ENCODE measurements at regions not wholly inside any gene's neighbourhood (a gene's known extent, or its start where the extent isn't known, plus 50 kb on each side); places are given as distances from the start of the nearest gene placed in this dataset.
"Not testable (repeated sequence)": the region's sequence is repeated elsewhere in the genome, so short reads cannot be mapped to it uniquely, and the experiment has no call there.

GRCh38 chr6:71686021-71686677 is 200.2 kb upstream of the RIMS1 start:
- not testable (repeated sequence) for DNase-seq (ENCODE audit: low spot score in 2 of 2); H3K4me1 Mint-ChIP-seq; H3K36me3 Mint-ChIP-seq (ENCODE audit: insufficient read depth); H3K4me3 Mint-ChIP-seq; H3K27ac Mint-ChIP-seq (ENCODE audit: low read depth); H3K27me3 Mint-ChIP-seq; ATAC-seq (replicated peaks; ENCODE audit: extremely low read depth, poor library complexity, severe bottlenecking); H3K9me3 Mint-ChIP-seq

- no peaks in the 10 kb centered on the region for H3K36me3 Mint-ChIP-seq (ENCODE audit: insufficient read depth)
- no peaks in the 10 kb centered on the region for H3K27me3 Mint-ChIP-seq
- H3K27ac Mint-ChIP-seq (ENCODE audit: low read depth): no peak overlapping the region
- no peaks in the 10 kb centered on the region for H3K4me1 Mint-ChIP-seq
- ATAC-seq (replicated peaks; ENCODE audit: extremely low read depth, poor library complexity, severe bottlenecking) (no peak), DNase-seq (ENCODE audit: low spot score in 2 of 2) (no peak)
- no peak overlapping the region for H3K4me3 Mint-ChIP-seq
- peaks cover 4% of the 10 kb centered on the region for H3K9me3 Mint-ChIP-seq
Observed at GRCh38 chr6:71698702-71699101, 187.6 kb upstream of the RIMS1 start.

DNA sequence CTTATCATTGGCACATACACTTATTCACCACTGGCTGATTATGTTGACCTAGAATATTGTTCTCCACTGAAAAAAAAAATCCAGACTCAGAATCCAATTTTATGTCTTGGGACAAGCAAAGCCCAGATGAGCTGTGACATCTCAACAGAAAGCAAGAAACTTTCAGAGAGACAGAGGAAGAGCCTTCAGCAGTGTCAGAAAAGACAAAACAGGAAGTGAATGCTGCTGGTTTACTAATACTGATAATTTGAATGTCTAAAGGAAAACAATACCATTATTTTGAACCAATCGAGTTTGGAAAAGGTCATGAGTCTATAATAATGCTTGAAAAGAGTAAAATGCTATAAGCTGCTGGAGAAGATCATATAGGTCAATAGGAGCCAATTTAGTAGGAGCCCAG is 179.8 kb upstream of the RIMS1 start:
- no peak overlapping the region for H3K4me3 Mint-ChIP-seq
- no peaks in the 10 kb centered on the region for H3K27me3 Mint-ChIP-seq
- no peak for ATAC-seq (replicated peaks; ENCODE audit: extremely low read depth, poor library complexity, severe bottlenecking)
- peaks cover 8% of the 10 kb centered on the region for H3K9me3 Mint-ChIP-seq
- no peak overlapping the region for H3K27ac Mint-ChIP-seq (ENCODE audit: low read depth)
- no peaks in the 10 kb centered on the region for H3K36me3 Mint-ChIP-seq (ENCODE audit: insufficient read depth)
- no peaks in the 10 kb centered on the region for H3K4me1 Mint-ChIP-seq
- DNase-seq (ENCODE audit: low spot score in 2 of 2): no peak

DNA sequence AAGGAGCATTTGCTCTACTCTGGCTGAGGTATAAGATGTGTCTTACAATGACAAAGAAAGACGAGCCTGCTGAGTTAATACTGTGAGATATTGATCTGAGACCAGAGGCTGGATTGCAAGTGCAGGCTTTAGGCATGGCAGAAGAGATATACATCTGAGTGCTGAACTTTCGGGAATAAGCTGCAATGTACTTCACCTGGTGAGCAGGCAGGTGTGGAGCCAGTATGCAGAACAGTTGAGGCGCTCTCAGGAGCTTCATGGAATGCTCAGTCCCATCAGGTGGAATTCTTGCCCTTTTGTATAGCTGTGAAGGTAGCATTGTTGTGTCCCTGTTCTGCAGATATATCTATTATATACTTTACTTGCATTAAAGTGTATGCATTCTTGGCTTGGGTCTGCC is 179.3 kb upstream of the RIMS1 start:
- no peak overlapping the region for H3K4me3 Mint-ChIP-seq

DNA sequence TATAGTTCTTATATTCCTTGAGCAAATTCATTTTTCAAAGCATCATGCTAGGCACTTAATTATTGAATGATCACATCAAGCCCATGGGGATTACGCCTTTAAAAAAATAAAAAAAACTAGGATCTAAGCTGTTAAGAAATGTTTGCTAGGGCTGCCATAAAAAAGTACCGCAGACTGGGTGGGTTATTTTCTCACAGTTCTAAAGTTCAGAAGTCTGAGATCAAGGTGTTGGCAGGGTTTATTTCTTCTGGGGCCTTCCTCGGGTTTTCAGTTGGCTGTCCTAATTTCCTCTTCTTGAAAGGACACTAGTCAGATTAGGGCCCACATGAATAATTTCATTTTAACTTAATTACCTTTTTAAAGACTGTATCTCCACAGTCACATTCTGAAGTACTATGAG is 165.6 kb upstream of the RIMS1 start:
- Mint-ChIP-seq H3K27me3 (no peaks in the 10 kb centered on the region), H3K27ac (ENCODE audit: low read depth) (no peak overlapping the region), H3K9me3 (peaks cover 5% of the 10 kb centered on the region), H3K4me1 (no peaks in the 10 kb centered on the region), H3K4me3 (no peak overlapping the region), H3K36me3 (ENCODE audit: insufficient read depth) (no peaks in the 10 kb centered on the region)
- no peak for DNase-seq (ENCODE audit: low spot score in 2 of 2)
- ATAC-seq (replicated peaks; ENCODE audit: extremely low read depth, poor library complexity, severe bottlenecking): no peak

More for the DNA sequence above, 179.3 kb upstream of the RIMS1 start:
- ATAC-seq (replicated peaks; ENCODE audit: extremely low read depth, poor library complexity, severe bottlenecking) (no peak), DNase-seq (ENCODE audit: low spot score in 2 of 2) (no peak)
- Mint-ChIP-seq H3K4me1 (no peaks in the 10 kb centered on the region), H3K9me3 (peaks cover 8% of the 10 kb centered on the region), H3K27me3 (no peaks in the 10 kb centered on the region), H3K36me3 (ENCODE audit: insufficient read depth) (no peaks in the 10 kb centered on the region), H3K27ac (ENCODE audit: low read depth) (no peak overlapping the region)

DNA sequence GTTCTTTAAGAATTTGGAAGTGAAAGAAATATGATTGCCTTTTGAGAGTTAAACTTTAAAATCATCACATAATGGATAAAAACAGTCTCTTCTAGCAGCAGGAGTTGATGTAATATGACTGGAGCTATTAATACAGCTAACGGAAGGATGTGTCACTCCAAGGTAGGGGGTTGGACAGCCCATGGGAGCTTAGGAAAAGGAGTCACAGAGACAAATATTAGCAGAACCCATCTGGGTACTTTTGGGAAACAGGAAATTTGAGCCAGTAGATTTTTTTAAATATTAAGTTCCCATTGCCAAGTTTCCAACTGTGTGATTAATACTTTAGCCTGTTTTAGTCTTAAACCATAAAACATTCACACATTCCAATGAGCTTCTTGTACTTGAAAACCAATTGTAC is 164.7 kb upstream of the RIMS1 start:
- no peak overlapping the region for H3K27ac Mint-ChIP-seq (ENCODE audit: low read depth)
- H3K27me3 Mint-ChIP-seq: no peaks in the 10 kb centered on the region
- H3K4me1 Mint-ChIP-seq: no peaks in the 10 kb centered on the region
- no peaks in the 10 kb centered on the region for H3K36me3 Mint-ChIP-seq (ENCODE audit: insufficient read depth)
- DNase-seq (ENCODE audit: low spot score in 2 of 2) (no peak), ATAC-seq (replicated peaks; ENCODE audit: extremely low read depth, poor library complexity, severe bottlenecking) (no peak)
- peaks cover 10% of the 10 kb centered on the region for H3K9me3 Mint-ChIP-seq
- no peak overlapping the region for H3K4me3 Mint-ChIP-seq

- Mint-ChIP-seq H3K9me3 (peaks cover 10% of the 10 kb centered on the region), H3K4me1 (no peaks in the 10 kb centered on the region), H3K4me3 (no peak overlapping the region), H3K27me3 (no peaks in the 10 kb centered on the region), H3K27ac (ENCODE audit: low read depth) (no peak overlapping the region), H3K36me3 (ENCODE audit: insufficient read depth) (no peaks in the 10 kb centered on the region)
- ATAC-seq (replicated peaks; ENCODE audit: extremely low read depth, poor library complexity, severe bottlenecking) (no peak), DNase-seq (ENCODE audit: low spot score in 2 of 2) (no peak)
Observed at GRCh38 chr6:71722736-71723135, 163.6 kb upstream of the RIMS1 start.

DNA sequence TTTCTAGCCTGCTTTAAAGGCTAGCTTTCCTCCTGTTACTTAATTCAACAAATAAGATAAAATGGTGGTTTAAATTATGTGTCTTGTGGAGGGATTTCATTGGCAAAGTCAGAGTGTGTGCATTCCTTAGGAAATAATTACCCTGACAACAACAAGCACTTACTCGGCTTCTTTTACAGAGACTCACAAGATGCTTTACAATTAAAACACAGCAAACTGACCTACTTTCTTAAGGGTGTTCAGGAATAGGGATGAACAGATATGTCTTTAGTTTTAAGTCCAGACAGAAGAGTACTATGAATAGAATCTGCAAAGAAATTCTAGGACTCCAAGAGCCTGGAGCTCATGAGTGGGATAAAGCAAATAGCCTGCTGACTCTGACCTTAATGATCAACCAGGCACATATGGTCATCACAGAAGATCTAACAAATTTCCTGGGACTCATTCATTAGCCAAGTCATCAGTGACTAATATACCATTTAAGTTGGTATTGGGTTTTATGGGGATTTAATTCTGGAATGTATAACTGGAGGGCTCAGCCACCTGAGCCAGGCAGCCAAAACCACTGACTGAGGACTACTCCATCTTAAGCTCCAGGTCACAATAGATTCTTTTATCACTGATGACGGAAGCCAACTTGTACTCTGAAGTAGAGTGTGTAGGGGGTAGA is 161.8 kb upstream of the RIMS1 start:
- no peak for ATAC-seq (replicated peaks; ENCODE audit: extremely low read depth, poor library complexity, severe bottlenecking)
- Mint-ChIP-seq H3K4me1 (no peaks in the 10 kb centered on the region), H3K36me3 (ENCODE audit: insufficient read depth) (no peaks in the 10 kb centered on the region)

GRCh38 chr6:71725126-71725470 is 161.3 kb upstream of the RIMS1 start:
- DNase-seq (ENCODE audit: low spot score in 2 of 2): no peak
- ATAC-seq (replicated peaks; ENCODE audit: extremely low read depth, poor library complexity, severe bottlenecking): no peak
- Mint-ChIP-seq H3K36me3 (ENCODE audit: insufficient read depth) (no peaks in the 10 kb centered on the region), H3K27ac (ENCODE audit: low read depth) (no peak overlapping the region), H3K4me3 (no peak overlapping the region), H3K27me3 (no peaks in the 10 kb centered on the region), H3K9me3 (peaks cover 6% of the 10 kb centered on the region), H3K4me1 (no peaks in the 10 kb centered on the region)

More for the DNA sequence above, 161.8 kb upstream of the RIMS1 start:
- no peak overlapping the region for H3K4me3 Mint-ChIP-seq
- H3K27me3 Mint-ChIP-seq: no peaks in the 10 kb centered on the region
- H3K27ac Mint-ChIP-seq (ENCODE audit: low read depth): no peak overlapping the region
- DNase-seq (ENCODE audit: low spot score in 2 of 2): no peak
- H3K9me3 Mint-ChIP-seq: peaks cover 10% of the 10 kb centered on the region

DNA sequence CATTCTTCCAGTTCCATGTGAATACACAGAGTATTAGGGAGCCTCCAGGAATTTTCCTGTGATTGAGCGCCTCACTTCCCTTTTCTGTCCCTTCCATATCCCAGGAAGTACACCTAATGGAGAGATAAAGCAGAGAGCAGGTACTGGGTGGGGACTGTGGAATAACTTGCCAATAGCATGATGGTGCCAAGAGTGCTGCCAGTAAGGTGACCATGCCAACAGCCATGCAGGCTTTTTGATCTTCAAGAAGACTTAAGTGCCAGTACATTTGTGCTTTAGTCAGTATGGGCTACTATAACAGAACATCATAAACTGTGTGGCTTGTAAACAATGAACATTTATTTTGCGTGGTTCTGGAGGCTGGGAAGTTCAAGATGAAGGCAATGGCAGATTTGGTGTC is 160.2 kb upstream of the RIMS1 start:
- ATAC-seq (replicated peaks; ENCODE audit: extremely low read depth, poor library complexity, severe bottlenecking) (no peak), DNase-seq (ENCODE audit: low spot score in 2 of 2) (no peak)
- no peak overlapping the region for H3K27ac Mint-ChIP-seq (ENCODE audit: low read depth)
- H3K36me3 Mint-ChIP-seq (ENCODE audit: insufficient read depth): no peaks in the 10 kb centered on the region
- no peaks in the 10 kb centered on the region for H3K4me1 Mint-ChIP-seq
- no peaks in the 10 kb centered on the region for H3K27me3 Mint-ChIP-seq
- peaks cover 5% of the 10 kb centered on the region for H3K9me3 Mint-ChIP-seq
- no peak overlapping the region for H3K4me3 Mint-ChIP-seq

DNA sequence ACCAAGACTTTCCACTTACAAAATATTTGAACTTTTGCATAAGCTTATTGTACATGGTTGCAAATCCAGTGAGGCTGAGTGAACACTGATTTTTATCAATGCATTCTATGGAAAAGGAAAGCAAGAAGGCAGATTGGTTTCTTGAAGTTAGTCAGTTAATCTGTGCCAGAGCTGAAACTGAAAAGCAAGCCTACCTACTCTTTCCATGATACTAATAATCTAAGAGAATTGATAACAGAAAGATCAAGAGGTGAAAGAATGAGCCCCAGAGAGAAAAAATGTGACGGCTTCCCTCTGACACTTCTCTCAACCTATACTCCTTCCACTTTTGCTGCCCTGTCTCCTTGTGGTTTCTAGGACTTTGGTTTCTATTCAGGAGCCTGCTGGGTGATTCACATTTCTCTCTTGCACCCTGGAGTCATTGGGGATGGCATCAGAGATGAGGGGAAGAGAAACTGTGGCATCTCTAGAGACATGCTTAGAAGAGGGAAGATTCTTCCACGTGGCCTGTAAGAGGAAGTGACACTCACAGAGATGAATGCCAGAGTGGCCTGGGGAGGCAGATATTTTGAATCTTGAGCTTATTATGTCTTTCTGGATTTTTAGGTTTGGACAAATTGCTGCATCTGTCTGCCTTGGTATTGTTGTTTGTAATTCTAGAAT is 158.6 kb upstream of the RIMS1 start:
- Mint-ChIP-seq H3K4me1 (no peaks in the 10 kb centered on the region), H3K4me3 (no peak overlapping the region), H3K27me3 (no peaks in the 10 kb centered on the region), H3K9me3 (peaks cover 5% of the 10 kb centered on the region), H3K36me3 (ENCODE audit: insufficient read depth) (no peaks in the 10 kb centered on the region), H3K27ac (ENCODE audit: low read depth) (no peak overlapping the region)
- ATAC-seq (replicated peaks; ENCODE audit: extremely low read depth, poor library complexity, severe bottlenecking): no peak
- DNase-seq (ENCODE audit: low spot score in 2 of 2): no peak

- no peaks in the 10 kb centered on the region for H3K4me1 Mint-ChIP-seq
- ATAC-seq (replicated peaks; ENCODE audit: extremely low read depth, poor library complexity, severe bottlenecking): no peak
- peaks cover 5% of the 10 kb centered on the region for H3K9me3 Mint-ChIP-seq
- no peak overlapping the region for H3K4me3 Mint-ChIP-seq
- DNase-seq (ENCODE audit: low spot score in 2 of 2): no peak
- no peak overlapping the region for H3K27ac Mint-ChIP-seq (ENCODE audit: low read depth)
- no peaks in the 10 kb centered on the region for H3K36me3 Mint-ChIP-seq (ENCODE audit: insufficient read depth)
- no peaks in the 10 kb centered on the region for H3K27me3 Mint-ChIP-seq
Observed at GRCh38 chr6:71730284-71730683, 156.1 kb upstream of the RIMS1 start.

All from central memory CD8-positive, alpha-beta T cell (primary cell).